Activated T-cell treated with anti-CD3 and anti-CD28 coated beads for 48 hours (primary cell): ENCODE measurements at regions not wholly inside any gene's neighbourhood (a gene's known extent, or its start where the extent isn't known, plus 50 kb on each side); places are given as distances from the start of the nearest gene placed in this dataset.

Source experiments
- DNase-seq: peaks from one replicate; pipeline ENCODE4 v3.0.0-alpha.2; 2020; ENCODE audit warnings: low read depth

DNA sequence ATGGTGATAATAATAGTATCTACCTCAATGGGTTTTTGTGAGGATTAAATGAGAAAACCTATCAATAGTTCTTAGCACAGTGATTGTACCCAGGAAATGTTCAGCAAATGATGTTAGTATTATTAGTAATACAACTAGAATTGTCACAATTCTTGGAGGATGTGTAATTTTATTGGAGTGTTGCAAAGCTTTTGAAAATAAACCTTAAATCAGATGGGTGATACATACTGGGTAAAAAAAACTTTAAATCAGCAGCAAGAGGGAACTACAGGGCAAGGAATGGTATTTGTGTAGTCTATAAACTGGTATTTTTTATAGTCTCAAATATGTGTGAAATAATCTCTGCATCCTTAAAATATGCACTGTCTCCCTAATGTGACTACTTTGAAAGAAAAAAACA lies 371.6 kb downstream of the PIK3R1 start:
- DNase-seq, result no peak

DNA sequence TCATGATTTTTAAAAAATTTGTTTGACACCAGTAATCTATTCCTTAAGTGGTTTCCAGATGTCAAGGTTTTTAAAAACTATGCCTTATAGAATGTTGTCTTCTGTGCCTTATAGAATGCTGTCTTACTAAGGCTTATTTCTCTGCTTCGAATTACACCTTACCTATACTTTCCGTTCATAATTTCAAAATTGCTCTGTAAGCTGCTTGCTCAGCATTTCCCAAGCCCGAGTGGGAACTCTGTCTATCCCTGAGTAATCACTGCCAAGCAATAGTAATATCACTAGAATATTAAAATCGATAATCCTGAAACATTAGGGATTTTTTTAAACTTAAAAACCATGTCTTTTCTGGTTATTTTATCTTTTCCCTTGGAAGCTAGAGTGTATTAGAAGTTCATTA lies 376.3 kb downstream of the PIK3R1 start:
- no peak for DNase-seq

DNA sequence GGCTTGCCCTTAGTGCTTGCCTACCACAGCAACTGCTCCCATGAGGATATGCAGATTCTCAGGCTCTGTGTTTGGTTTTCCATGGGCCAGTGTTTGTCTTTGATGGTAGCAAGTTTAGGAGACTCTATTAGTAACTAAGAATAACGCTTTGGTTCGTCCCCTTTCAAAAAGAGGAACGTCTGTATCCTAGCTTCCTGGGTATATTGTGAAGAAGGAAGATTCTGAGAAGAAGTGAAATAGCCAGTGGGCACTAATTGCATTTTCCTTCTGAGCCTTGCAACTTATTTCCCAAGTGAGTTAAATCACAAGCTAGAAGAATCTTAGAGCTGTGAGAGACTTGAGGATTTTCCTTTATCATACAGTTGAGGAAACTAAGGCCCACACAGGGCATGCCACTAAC lies 376.8 kb downstream of the PIK3R1 start:
- no peak for DNase-seq

DNA sequence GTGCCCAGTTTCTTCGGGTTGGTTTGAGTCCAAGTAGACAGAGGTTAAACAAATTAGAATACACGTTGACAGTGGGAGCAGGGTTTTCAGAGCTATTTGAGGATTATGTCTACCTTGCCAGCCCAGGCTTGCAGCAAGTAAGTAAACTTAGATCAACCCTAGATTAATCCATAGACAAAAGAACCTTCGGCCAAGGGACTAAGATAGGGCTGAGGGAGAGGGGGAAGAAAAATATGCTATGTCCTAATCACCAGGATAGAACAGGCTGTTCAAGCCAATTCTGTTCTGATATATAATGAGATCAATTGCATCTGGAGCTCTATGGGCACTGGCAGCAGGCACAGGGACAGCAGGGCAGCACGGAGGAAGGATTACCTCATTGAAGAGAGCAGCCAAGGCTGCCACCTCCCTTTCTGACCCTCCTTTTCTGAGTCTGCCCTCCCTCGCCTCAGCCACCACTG lies 377.7 kb downstream of the PIK3R1 start:
- no peak for DNase-seq

DNA sequence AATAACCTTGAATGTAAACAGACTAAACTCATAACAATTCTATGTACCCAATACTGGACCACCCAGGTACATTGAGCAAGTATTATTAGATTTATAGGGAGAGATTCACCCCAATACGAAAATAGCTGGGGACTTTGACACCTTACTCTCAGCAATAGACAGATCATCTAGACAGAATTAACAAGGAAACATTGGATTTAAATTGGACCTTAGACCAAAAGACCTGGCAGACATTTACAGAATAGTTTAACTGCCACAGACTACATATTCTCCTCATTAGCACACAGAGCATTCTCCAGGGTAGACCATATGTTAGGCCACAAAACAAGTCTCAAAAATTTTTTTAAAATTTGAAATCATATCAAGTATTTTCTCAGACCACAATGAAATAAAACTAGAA lies 397.4 kb downstream of the PIK3R1 start:
- no peak for DNase-seq

DNA sequence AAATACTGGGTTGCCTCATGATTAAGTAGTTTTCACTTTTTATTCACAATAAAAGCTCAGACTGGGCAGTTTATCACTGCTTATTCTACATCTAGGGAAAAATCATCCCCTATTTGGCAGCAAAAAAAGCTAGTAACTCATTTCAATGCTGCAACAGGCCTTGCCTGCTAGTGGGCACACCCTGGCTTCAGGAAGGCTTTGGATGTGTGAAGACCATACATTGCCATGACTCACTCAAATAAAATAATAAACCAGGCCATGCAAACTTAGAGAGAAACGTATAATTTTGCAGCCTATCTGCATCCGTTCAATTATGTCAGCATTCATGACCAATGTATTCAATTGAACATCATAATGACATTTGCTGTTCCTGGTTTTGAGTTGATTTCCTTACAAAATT lies 402.9 kb downstream of the PIK3R1 start:
- no peak for DNase-seq

DNA sequence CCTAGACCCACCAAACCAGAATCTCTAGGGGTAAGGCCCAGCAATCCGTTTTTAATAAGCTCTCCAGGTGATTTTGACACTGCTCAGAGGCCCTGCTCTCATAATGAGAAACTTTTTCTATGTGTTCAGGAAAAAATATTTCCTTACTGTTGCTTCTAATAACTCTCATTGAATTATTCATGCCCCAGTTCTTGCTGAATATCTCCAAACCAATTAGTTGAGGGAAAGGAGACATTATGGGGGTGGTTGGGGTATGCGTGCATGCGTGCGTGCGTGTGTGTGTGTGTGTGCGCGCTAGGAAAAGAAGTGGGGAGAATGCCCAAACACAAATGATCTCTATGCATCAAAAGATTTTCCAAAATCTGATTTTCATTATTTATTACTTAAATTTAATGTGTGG lies 411.4 kb downstream of the PIK3R1 start:
- DNase-seq, result no peak

DNA sequence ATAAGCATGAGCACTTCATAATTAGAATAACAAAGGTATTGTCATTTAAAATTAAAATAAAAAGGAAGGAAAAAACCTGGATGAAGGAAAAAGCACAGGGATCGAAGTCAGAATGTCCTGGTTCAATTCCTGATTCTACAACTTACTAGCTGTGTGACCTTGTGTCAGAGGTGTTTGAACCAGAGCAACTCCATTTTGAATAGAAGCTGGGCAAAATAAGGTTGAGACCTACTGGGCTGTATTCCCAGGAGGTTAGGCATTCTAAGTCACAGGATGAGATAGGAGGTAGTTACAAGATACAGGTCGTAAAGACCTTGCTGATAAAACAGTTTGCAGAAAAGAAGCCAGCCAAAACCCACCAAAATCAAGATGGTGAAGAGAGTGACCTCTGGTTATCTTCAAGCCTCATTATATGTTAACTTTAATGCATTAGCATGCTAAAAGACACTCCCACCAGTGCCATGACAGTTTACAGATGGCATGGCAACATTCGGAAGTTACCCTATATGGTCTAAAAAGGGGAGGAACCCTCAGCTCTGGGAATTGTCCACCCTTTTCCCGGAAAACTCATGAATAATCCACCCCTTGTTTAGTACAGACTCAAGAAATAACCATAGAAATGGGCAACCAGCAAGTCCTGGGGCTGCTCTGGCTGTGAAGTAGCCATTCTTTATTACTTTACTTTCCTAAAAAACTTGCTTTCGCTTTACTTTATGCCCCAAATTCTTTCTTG lies 412.7 kb downstream of the PIK3R1 start:
- no peak for DNase-seq

DNA sequence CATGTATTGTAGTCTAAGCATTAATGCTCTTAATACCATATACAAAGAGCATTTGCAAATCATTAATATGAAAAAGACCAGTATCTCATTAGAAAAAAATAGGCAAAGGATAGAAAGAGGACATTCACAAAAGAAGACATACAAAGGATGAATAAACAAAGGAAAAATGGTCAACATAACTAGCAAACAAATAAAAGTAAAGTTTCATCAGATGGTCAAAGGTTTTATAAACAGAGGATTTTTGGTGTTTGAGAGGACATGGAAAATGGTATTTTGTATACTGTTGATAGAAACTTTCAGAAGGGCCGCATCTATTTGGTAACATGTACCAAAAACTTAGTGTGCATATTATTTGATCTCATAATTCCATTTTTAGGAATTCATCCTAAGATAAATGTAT lies 414.8 kb downstream of the PIK3R1 start:
- DNase-seq, result no peak

DNA sequence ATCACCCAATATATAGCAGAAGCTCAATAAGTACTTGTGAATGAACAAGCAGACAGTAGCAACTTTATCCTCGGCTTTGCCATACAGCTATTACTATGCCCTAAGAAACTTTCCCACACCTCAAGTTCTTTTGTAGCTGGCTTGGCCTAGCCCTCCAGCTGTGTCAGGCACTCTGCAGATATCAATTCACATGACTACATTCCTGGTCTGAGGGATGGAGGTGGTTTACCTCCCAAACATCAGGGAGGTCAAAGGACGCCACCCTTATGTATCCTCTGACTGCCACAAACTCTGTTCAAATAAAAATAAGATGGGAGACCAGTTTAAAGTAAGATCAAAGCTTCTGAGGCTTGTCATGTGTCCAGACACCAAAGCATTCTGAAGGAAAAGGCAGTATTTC lies 416.3 kb downstream of the PIK3R1 start:
- no peak for DNase-seq

DNA sequence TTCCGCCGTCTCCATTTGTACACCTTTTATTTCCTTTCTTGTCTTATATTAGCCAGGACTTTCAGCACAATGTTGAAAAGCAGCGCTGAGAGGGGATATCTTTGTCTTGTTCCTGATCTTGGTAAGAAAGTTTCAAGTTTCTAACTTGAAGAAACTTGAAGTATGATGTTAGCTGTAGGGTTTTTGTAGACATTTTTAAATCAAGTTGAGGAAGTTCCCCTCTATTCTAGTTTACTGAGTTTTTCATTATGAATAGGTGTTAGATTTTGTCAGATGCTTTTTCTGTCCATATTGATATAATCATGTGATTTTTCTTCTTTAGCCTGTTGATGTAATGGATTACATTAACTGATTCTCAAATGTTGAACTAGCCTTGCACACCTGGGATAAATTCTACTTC lies 425.7 kb downstream of the PIK3R1 start:
- no peak for DNase-seq

DNA sequence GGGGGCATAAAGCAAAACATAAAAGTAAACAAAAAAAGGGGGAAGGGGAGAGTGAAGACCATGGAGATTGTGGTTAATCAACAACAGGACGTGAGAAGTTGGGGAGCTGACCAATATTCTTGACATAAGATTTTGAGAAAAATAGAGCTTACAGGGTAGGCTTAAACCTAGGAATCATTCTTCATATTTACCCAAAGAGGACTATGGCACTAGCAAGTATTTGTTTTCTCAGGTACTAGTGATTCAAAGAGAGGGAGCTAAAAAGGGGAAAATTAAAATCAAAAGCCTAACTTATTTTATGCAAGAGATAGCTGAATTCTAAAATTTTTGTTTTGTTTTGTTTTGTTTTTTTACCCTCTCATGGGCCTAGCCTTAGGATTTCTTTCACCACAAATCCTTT lies 427.5 kb downstream of the PIK3R1 start:
- no peak for DNase-seq

DNA sequence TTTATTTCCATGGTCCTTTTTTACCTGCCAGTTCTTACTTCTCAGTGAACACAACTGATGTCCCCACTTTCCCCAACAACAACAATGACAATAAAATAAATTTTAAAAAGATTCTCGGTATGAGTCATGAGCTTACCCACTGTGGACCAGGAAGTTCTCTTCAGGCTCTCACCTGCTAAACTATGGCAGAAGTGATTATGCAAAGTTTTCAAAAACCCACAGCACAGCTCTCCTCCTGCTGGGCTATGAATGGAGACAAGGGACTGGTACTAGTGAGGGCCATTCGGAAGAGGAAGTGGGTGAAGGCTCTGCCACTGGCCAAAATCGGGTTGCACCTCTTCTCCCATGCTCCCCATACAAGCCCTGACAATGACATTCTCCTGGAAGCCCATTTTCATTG lies 429.4 kb downstream of the PIK3R1 start:
- no peak for DNase-seq

DNA sequence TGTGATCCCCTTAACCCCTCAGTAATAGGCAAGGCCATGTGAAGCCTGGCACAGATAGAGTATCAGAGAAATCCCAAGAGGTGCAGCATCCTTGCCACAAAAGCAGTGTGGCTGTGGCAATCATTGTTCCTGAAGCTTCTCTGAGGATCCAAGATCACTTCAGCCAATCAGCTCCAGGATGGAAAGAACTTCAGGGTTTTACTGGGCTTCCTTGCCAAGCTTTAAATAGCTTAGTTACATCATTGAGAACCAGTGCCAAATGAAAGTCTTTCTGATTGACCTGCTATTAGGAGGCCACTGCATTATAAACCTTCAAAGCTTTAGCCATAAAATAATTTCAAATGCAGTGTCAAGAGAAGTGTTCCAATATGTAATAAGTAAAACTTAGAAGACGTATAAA lies 430.6 kb downstream of the PIK3R1 start:
- DNase-seq, result no peak

DNA sequence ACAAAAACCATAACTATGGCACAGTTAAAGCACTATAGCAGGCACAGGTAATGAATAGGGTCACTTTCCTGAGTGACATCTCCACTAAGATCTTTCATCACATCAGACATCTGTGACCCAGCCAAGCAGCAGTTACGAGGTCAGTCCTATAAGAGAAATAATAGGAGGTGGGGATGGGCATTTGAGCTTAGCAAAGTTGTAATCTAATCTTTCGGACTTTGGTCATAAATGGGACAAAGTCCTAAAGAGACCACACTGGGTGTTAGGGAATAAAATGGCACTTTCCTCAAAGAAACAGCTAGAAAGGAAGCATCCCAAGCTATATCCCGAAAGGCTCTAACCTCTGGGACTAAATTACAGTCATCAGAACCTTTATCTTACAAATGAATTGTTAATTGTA lies 432.2 kb downstream of the PIK3R1 start:
- DNase-seq, result no peak

DNA sequence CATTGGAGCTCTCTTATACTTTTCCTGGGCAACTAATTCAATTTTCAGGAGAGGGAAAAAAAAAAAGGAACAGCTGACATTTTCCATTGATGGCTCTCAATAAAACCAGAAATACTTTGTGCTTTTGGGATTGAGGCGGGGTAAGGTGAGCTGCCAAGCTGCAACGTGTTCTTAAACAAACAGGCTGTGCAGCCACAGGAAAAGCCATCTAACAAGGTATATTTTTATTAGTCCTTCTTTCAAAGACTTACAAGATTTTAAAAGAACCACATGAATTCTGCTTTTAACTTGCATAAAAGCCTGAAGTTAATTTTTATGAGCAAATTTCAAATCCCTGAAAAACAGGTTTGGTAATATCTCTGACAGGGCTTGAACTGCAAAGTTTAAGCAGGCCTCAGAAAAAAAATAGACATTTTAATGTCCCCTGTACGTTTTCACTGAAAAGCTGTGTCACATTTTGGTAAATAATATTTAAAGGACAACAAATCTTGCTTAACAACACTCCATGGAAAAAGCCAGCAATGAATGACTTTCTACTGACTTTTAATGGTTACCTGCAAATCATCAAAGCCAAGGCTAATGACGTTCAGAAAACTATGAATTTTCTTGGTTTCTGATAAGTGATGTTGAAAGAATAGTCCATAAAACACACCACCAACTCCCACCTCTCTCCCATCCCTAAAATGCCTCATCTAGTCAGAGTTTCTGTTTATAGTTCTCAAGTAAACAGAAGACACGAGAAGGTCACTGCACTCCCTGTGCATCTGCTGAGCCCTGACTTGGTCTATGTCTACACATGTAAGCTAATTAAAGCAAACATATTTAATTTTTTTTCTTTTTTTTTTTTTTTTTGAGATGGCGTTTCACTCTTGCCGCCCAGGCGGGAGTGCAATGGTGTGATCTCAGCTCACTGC lies 433.6 kb downstream of the PIK3R1 start:
- DNase-seq, result no peak

DNA sequence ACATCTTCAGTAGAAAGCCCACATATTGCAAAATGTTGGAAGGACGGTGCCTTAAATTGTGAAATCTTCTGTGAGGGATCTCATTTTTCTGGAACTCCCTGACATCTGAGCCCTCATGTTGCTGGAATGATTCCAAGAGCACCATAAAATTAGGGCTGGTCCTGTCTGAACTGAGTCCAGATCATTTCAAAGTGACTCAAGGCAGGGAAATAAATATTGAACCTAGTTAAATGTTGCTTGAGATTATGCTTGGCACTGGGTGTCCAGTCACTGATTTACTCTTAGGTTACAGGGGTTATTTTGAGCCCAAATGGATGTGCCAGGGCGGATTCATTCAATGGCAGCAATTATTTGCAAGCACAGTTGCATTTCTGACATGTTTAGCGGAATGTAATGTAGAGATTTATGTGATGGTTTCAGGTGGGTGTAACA lies 437.0 kb downstream of the PIK3R1 start:
- no peak for DNase-seq

DNA sequence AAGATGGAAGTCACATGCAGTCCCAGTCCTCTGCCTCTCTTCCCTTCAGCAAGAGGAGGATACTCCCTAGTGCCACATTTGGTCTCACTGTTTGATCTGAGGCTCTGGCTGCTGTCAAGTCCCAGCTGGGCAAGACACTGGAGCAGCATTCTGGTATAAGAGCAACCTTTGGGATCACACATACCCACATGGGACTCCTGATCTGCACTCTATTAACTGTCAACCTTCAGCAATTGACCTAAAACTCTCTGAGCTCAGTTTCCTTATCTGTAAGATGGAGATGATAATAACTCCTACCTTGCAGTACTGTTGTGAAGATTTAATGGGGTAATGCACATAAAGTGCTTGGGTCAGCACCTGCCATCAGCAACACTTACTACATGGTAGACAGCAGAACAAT lies 437.9 kb downstream of the PIK3R1 start:
- DNase-seq, result no peak

DNA sequence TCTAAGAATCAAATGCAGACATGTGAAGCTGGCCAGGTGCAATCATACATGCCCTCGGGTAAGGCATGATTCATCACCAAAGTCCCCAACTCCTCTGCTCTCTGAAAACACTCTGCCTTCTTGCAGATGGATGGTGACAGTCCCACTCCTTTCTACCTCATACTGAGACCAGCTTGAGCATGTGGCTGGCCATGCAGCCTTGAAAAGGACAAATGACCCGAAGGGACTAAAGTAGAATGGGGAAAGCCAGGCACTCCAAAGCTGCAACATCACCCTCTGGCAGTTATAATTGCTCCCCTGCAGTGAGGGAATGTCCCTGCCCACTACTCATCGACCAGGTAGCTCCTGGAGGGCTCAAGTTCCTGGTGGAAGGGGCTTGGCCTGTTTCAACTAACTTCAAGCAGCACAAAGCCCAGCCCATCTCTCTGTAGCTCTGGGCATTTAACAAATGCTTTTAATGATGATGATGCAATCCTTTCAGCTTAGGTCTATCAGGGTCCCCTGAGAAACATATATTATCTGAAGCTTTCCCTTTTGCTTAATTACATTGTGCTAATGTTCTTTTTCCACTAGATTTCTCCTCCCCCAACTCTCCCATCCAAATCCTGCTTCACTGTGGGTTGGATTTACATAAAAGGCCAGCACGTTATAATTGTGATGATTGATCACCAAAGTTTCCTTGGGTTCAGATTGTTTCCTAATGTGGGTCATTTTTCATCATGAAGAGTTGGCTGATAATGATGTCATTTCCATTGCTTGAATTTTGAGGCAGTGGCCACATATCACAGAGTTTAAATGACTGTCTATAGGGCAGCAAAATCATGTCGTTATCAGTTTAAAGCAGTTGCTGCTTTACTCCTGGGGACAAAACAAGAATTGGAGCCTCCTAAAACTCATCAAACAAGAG lies 436.5 kb upstream of the SLC30A5 start:
- DNase-seq, result no peak

DNA sequence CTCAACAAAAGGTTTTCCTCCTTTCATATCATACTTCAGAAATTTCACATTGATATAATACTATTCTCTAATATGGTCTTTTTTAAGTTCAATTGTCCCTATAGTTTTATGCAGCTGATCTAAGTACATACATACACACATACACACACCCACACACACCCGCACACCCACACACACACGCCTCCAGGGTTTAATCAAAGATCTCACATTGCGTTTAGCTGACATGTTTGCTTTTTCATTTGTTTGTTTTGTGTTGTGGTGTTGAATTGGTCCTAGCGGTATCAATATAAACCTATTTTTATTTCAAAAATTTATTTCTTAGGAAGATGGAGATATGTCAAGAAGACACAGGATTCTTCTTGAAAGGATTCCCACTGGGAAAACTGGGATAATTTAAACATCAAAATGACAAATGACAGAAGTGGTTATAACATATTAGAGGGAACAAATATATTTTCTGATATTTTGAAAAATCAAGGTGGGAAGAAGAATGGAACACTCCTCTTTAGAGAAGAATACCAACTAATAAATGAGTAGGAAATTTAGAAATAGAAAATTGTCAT lies 434.9 kb upstream of the SLC30A5 start:
- no peak for DNase-seq

DNA sequence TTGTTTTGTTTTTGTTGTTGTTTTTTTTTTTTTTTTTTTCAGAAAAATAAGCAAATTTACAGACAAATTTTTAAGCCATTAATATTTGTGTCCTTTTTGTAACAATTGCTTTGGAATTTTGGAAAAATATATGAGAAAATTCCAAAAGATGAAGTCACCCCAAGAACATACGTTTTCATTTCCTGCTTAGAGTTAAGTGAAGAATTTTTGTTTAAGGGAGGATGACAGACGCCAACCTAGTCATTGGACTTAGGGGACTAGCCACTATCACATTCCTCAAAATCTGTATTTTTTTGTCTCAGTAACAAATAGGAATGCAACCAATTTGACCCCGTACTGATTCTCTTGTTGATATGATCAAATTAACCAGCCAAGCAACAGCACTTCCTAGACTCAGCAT lies 433.9 kb upstream of the SLC30A5 start:
- no peak for DNase-seq

DNA sequence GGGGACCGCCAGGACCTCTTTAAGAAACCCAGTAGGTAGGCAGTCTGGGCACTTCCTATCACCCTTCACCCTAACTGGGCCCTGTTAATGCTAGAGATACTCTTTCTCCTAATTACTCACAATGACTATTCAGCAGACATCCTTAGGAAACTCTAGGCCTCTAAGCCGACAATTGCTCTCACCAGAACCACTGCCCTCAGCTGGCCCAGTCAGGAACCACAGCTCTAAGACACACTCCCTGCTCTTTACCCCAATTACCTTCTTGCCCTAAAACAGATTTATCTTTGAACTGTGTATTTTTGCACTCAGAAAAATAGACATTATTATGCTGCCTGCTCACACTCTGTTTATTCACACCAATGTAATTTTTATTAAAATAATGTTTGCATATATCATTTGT lies 432.6 kb upstream of the SLC30A5 start:
- no peak for DNase-seq
